Activated T-helper 1 cell treated with anti-CD3 and anti-CD28 coated beads, Interleukin-12 subunit alpha, Interleukin-12 subunit beta, Interleukin-2, Interleukin-4 antibody, amounts not matched to agents 30 ng/mL and 10 ng/mL and 1 ng/mL, durations not matched to agents 14 hours and 24 hours and 36 hours (primary cell): ENCODE measurements at regions not wholly inside any gene's neighbourhood (a gene's known extent, or its start where the extent isn't known, plus 50 kb on each side); places are given as distances from the start of the nearest gene placed in this dataset.

Experiments used
- DNase-seq: peaks from one replicate; pipeline ENCODE4 v3.0.0; 2021; ENCODE audit warnings: low spot score
- H3K27ac Mint-ChIP-seq: one replicate; pipeline ENCODE4 v1.8.0; 2021; ENCODE audit warnings: mild to moderate bottlenecking, mixed read lengths
- H3K27me3 Mint-ChIP-seq: one replicate; pipeline ENCODE4 v1.8.0; 2022; ENCODE audit warnings: mild to moderate bottlenecking, moderate library complexity, mixed read lengths; ENCODE audit not compliant: insufficient read depth
- H3K36me3 Mint-ChIP-seq: one replicate; pipeline ENCODE4 v1.8.0; 2021; ENCODE audit warnings: low read depth, mixed read lengths
- H3K4me1 Mint-ChIP-seq: one replicate; pipeline ENCODE4 v1.8.0; 2021; ENCODE audit warnings: low read depth, mixed read lengths
- H3K4me3 Mint-ChIP-seq: one replicate; pipeline ENCODE4 v1.8.0; 2021; ENCODE audit warnings: mild to moderate bottlenecking, moderate library complexity, mixed read lengths
- H3K9me3 Mint-ChIP-seq: one replicate; pipeline ENCODE4 v1.8.0; 2021; ENCODE audit warnings: mixed read lengths
- intact Hi-C: fragments of 100-400 bp; cut with micrococcal nuclease; formaldehyde crosslinking; loops from one replicate; pipeline ENCODE4 v1.15.1; 2024

GRCh38 chr3:157837336-157837735, 268.9 kb downstream of the SHOX2 start:
- Mint-ChIP-seq H3K27ac (no peak overlapping the region), H3K4me3 (no peak overlapping the region), H3K36me3 (no peaks in the 10 kb centered on the region), H3K9me3 (no peaks in the 10 kb centered on the region), H3K27me3 (no peaks in the 10 kb centered on the region), H3K4me1 (no peaks in the 10 kb centered on the region)
- intact Hi-C loops, result no loop called here
- no peak for DNase-seq

- Mint-ChIP-seq H3K27ac (no peak overlapping the region), H3K36me3 (no peaks in the 10 kb centered on the region), H3K9me3 (no peaks in the 10 kb centered on the region), H3K4me1 (no peaks in the 10 kb centered on the region), H3K27me3 (no peaks in the 10 kb centered on the region), H3K4me3 (no peak overlapping the region)
- intact Hi-C loops, result no loop called here
- DNase-seq, result no peak
Observed at GRCh38 chr3:157836022-157836421, 270.2 kb downstream of the SHOX2 start.

DNA sequence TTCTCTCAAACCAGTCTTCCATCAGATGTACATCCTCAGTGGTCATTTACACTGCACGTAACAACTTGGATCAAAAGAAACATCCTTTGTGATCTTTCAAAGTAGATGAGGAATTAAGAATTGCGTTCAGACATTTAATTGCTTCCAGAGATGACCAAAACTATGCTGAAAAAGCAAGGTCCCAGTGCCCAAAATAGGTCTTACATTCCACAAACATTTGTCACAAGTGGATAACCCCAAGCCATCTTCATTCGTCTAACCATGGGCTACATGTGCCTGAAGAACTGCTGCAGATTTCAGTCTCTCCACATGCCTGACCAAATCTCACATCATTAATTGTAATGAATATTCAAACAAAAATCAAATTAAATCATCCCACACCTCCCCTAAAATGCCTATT, 273.6 kb downstream of the SHOX2 start:
- H3K27me3 Mint-ChIP-seq, result no peaks in the 10 kb centered on the region
- no peak overlapping the region for H3K4me3 Mint-ChIP-seq
- H3K36me3 Mint-ChIP-seq, result no peaks in the 10 kb centered on the region
- intact Hi-C loops, result no loop called here
- no peak overlapping the region for H3K27ac Mint-ChIP-seq
- no peaks in the 10 kb centered on the region for H3K9me3 Mint-ChIP-seq
- no peak for DNase-seq
- H3K4me1 Mint-ChIP-seq, result no peaks in the 10 kb centered on the region

GRCh38 chr3:157830556-157831236, 275.5 kb downstream of the SHOX2 start:
- H3K27ac Mint-ChIP-seq, result no peak overlapping the region
- no peak overlapping the region for H3K4me3 Mint-ChIP-seq
- DNase-seq, result no peak
- no peaks in the 10 kb centered on the region for H3K4me1 Mint-ChIP-seq
- no peaks in the 10 kb centered on the region for H3K9me3 Mint-ChIP-seq
- H3K36me3 Mint-ChIP-seq, result no peaks in the 10 kb centered on the region
- no peaks in the 10 kb centered on the region for H3K27me3 Mint-ChIP-seq
- intact Hi-C loops, result no loop called here

- Mint-ChIP-seq H3K4me3 (no peak overlapping the region), H3K9me3 (no peaks in the 10 kb centered on the region), H3K36me3 (no peaks in the 10 kb centered on the region), H3K4me1 (no peaks in the 10 kb centered on the region), H3K27me3 (no peaks in the 10 kb centered on the region), H3K27ac (no peak overlapping the region)
- DNase-seq, result no peak
- intact Hi-C loops, result no loop called here
Observed at GRCh38 chr3:157829786-157830185, 276.4 kb downstream of the SHOX2 start.

DNA sequence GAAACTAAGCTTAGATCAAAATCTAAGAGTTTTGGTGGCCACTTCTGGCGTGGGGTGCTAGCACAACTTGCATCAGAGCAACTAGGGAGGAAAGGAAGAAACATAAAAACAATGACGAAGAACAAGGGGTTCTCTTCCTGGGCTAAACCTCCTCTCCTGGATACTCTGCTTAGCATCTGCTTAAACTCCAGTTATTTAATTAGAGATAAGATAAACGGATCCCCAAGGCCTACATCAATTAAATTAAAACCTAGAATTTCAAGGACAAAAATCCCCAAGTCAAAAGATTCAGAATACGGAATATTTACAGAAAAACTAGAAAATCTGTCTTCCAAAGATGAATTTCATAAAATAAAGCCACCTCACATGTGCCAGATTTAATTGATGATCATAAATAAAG, 281.9 kb downstream of the SHOX2 start:
- H3K4me1 Mint-ChIP-seq, result no peaks in the 10 kb centered on the region
- H3K9me3 Mint-ChIP-seq, result no peaks in the 10 kb centered on the region
- intact Hi-C loops, result no loop called here
- no peak overlapping the region for H3K4me3 Mint-ChIP-seq
- no peaks in the 10 kb centered on the region for H3K36me3 Mint-ChIP-seq
- DNase-seq, result no peak
- H3K27ac Mint-ChIP-seq, result no peak overlapping the region
- no peaks in the 10 kb centered on the region for H3K27me3 Mint-ChIP-seq

- intact Hi-C loops, result no loop called here
- no peaks in the 10 kb centered on the region for H3K9me3 Mint-ChIP-seq
- H3K27ac Mint-ChIP-seq, result no peak overlapping the region
- no peaks in the 10 kb centered on the region for H3K36me3 Mint-ChIP-seq
- DNase-seq, result no peak
- H3K4me3 Mint-ChIP-seq, result no peak overlapping the region
- no peaks in the 10 kb centered on the region for H3K27me3 Mint-ChIP-seq
- H3K4me1 Mint-ChIP-seq, result no peaks in the 10 kb centered on the region
Observed at GRCh38 chr3:157823050-157823449, 283.2 kb downstream of the SHOX2 start.

DNA sequence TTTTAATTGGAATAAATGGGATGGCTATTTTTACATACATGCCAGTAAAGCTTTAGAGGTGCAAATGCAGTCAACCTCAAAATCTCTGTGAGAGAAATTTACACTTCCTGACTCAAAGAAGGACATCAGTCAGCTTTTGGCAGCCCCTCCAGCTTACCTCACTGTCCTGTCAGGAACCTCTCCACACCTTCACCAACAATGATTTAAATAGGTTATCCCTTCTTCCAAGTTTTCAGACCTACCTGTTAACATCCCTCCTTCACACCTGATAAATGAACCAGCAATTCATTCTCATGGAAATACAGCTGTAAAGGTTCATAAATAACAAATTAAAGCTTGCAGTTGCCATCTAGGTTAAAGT, 286.1 kb downstream of the SHOX2 start:
- Mint-ChIP-seq H3K27ac (no peak overlapping the region), H3K4me3 (no peak overlapping the region), H3K9me3 (no peaks in the 10 kb centered on the region), H3K27me3 (no peaks in the 10 kb centered on the region), H3K36me3 (no peaks in the 10 kb centered on the region), H3K4me1 (no peaks in the 10 kb centered on the region)
- intact Hi-C loops, result no loop called here
- no peak for DNase-seq

GRCh38 chr3:157819270-157820156, 286.7 kb downstream of the SHOX2 start:
- Mint-ChIP-seq H3K4me1 (no peaks in the 10 kb centered on the region), H3K4me3 (no peak overlapping the region), H3K27me3 (no peaks in the 10 kb centered on the region), H3K9me3 (no peaks in the 10 kb centered on the region), H3K36me3 (no peaks in the 10 kb centered on the region), H3K27ac (no peak overlapping the region)
- intact Hi-C loops, result no loop called here
- no peak for DNase-seq

DNA sequence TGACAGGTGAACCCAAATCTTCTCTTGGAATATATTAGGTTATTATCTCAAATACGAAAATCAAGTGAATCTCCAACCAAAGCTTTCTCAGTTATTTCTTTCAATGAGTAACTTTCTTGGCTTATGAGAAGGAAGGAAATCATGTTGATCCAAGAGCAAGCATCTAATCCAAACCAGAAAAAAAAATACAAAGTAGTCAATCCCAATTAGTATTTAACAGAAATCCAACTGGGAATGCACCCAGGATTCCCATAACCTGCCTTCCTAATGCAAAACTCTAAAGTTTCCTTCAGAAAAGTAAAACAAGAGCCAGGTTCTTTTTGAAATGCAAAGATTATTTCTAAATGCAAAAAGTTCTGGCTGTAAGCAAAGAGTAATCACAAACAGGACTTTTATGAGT, 289.3 kb downstream of the SHOX2 start:
- Mint-ChIP-seq H3K4me3 (no peak overlapping the region), H3K27me3 (no peaks in the 10 kb centered on the region), H3K4me1 (no peaks in the 10 kb centered on the region), H3K27ac (no peak overlapping the region), H3K9me3 (no peaks in the 10 kb centered on the region), H3K36me3 (no peaks in the 10 kb centered on the region)
- intact Hi-C loops, result no loop called here
- DNase-seq, result no peak

DNA sequence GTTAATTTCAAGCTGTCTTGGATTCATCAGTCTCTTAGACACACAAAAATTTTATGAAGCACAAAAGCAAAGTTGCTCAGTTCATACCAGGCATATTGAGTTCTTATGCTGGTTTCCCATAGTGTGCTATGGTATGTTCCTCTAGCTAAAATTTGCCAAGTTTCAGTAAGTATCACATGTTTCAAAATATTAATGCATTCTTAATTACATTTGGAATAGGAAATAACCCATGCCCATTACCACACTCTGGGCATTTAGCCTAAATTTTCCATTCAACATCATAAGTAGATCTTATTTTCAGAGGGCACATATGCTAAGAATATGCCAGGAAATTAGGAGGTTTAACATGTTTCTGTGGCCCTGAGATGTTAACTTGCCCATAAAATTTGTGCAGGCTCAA, 289.9 kb downstream of the SHOX2 start:
- no peaks in the 10 kb centered on the region for H3K9me3 Mint-ChIP-seq
- no peaks in the 10 kb centered on the region for H3K27me3 Mint-ChIP-seq
- no peak for DNase-seq
- H3K4me3 Mint-ChIP-seq, result no peak overlapping the region
- H3K36me3 Mint-ChIP-seq, result no peaks in the 10 kb centered on the region
- H3K4me1 Mint-ChIP-seq, result no peaks in the 10 kb centered on the region
- intact Hi-C loops, result no loop called here
- no peak overlapping the region for H3K27ac Mint-ChIP-seq

GRCh38 chr3:157815739-157816138, 290.5 kb downstream of the SHOX2 start:
- intact Hi-C loops, result no loop called here
- Mint-ChIP-seq H3K4me1 (no peaks in the 10 kb centered on the region), H3K27me3 (no peaks in the 10 kb centered on the region), H3K9me3 (no peaks in the 10 kb centered on the region), H3K36me3 (no peaks in the 10 kb centered on the region), H3K4me3 (no peak overlapping the region), H3K27ac (no peak overlapping the region)
- no peak for DNase-seq

GRCh38 chr3:157810924-157811718, 295.1 kb downstream of the SHOX2 start:
- H3K36me3 Mint-ChIP-seq, result no peaks in the 10 kb centered on the region
- H3K27me3 Mint-ChIP-seq, result no peaks in the 10 kb centered on the region
- no peak overlapping the region for H3K27ac Mint-ChIP-seq
- no peak overlapping the region for H3K4me3 Mint-ChIP-seq
- H3K4me1 Mint-ChIP-seq, result no peaks in the 10 kb centered on the region
- intact Hi-C loops, result no loop called here
- H3K9me3 Mint-ChIP-seq, result no peaks in the 10 kb centered on the region
- no peak for DNase-seq
